ENCODE measurements at regions not wholly inside any gene's neighbourhood (a gene's known extent, or its start where the extent isn't known, plus 50 kb on each side); places are given as distances from the start of the nearest gene placed in this dataset.
"Not testable (repeated sequence)": the region's sequence is repeated elsewhere in the genome, so short reads cannot be mapped to it uniquely, and the experiment has no call there.

DNA sequence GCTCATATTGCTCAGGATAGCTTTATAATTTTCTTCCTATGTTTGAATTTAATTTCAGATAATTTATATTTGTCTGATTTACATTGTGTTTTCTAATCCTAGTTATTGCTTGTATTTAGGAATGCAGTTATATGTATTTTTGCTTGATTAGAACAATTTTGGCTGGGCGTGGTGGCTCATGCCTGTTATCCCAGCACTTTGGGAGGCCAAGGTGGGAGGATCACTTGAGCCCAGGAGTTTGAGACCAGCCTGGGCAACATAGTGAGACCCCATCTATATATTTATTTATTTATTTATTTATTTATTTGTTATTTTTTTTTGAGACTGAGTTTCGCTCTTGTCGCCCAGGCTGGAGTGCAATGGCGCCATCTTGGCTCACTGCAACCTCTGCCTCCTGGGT is 73.9 kb downstream of the KPNA2 start:
- H3K9me3 ChIP-seq (ENCODE audit: control insufficient read depth, insufficient read depth, low read depth, low read length); H3K4me1 ChIP-seq (ENCODE audit: control insufficient read depth, insufficient read depth, low read length); H3K27ac ChIP-seq (ENCODE audit: low read depth, low read length); H3K4me3 ChIP-seq (ENCODE audit: low read depth, low read length); H3K9ac ChIP-seq (ENCODE audit: low read length); H3K27me3 ChIP-seq (ENCODE audit: control insufficient read depth, insufficient read depth, low read length); H3K36me3 ChIP-seq (ENCODE audit: control insufficient read depth, insufficient read depth, low read length): not testable (repeated sequence)

DNA sequence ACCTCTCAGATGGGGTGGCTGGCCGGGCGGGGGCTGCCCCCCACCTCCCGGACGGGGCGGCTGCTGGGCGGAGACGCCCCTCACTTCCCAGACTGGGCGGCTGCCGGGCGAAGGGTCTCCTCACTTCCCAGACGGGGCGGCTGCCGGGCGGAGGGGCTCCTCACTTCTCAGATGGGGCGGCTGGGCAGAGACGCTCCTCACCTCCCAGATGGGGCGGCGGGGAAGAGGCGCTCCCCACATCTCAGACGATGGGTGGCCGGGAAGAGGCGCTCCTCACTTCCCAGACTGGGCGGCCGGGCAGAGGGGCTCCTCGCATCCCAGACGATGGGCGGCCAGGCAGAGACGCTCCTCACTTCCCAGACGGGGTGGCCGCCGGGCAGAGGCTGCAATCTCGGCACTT is 80.7 kb downstream of the KPNA2 start:
- not testable (repeated sequence) for H3K4me3 ChIP-seq (ENCODE audit: low read depth, low read length); H3K9ac ChIP-seq (ENCODE audit: low read length); H3K27ac ChIP-seq (ENCODE audit: low read depth, low read length); H3K36me3 ChIP-seq (ENCODE audit: control insufficient read depth, insufficient read depth, low read length); H3K4me1 ChIP-seq (ENCODE audit: control insufficient read depth, insufficient read depth, low read length); H3K9me3 ChIP-seq (ENCODE audit: control insufficient read depth, insufficient read depth, low read depth, low read length); H3K27me3 ChIP-seq (ENCODE audit: control insufficient read depth, insufficient read depth, low read length)

DNA sequence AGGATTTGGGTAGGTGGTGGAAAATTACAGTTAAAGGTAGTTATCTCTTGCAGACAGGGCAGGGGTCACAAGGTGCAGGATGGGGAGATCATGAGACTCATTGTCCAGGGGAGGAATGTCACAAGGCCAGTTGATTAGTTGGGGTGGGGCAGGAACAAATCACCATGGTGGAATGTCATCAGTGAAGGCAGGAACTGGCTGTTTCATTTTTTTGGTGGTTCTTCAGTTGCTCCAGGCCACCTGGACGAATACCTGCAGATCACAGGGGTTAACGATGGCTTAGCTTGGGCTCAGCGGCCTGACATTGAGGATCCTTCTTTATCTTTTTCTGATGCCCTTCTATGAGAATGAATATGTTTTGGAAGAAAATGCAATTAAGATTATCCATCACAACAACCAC is 87.1 kb downstream of the KPNA2 start:
- Histone ChIP-seq H3K4me1 (ENCODE audit: control insufficient read depth, insufficient read depth, low read length) (no peaks in the 10 kb centered on the region), H3K9me3 (ENCODE audit: control insufficient read depth, insufficient read depth, low read depth, low read length) (no peaks in the 10 kb centered on the region; the same call in 1 of the 2 replicates)

GRCh38 chr17:68125111-68125870 is 89.8 kb downstream of the KPNA2 start:
- Histone ChIP-seq H3K4me3 (ENCODE audit: low read depth, low read length) (no peak overlapping the region), H3K9ac (ENCODE audit: low read length) (no peak overlapping the region), H3K27ac (ENCODE audit: low read depth, low read length) (no peak overlapping the region), H3K9me3 (ENCODE audit: control insufficient read depth, insufficient read depth, low read depth, low read length) (no peaks in the 10 kb centered on the region; the same call in 1 of the 2 replicates), H3K4me1 (ENCODE audit: control insufficient read depth, insufficient read depth, low read length) (no peaks in the 10 kb centered on the region), H3K27me3 (ENCODE audit: control insufficient read depth, insufficient read depth, low read length) (no peaks in the 10 kb centered on the region), H3K36me3 (ENCODE audit: control insufficient read depth, insufficient read depth, low read length) (no peaks in the 10 kb centered on the region)

More for the DNA sequence above, 87.1 kb downstream of the KPNA2 start:
- H3K36me3 ChIP-seq (ENCODE audit: control insufficient read depth, insufficient read depth, low read length) = no peaks in the 10 kb centered on the region
- no peak overlapping the region for H3K4me3 ChIP-seq (ENCODE audit: low read depth, low read length)
- no peaks in the 10 kb centered on the region for H3K27me3 ChIP-seq (ENCODE audit: control insufficient read depth, insufficient read depth, low read length)
- H3K9ac ChIP-seq (ENCODE audit: low read length) = no peak overlapping the region
- no peak overlapping the region for H3K27ac ChIP-seq (ENCODE audit: low read depth, low read length)

DNA sequence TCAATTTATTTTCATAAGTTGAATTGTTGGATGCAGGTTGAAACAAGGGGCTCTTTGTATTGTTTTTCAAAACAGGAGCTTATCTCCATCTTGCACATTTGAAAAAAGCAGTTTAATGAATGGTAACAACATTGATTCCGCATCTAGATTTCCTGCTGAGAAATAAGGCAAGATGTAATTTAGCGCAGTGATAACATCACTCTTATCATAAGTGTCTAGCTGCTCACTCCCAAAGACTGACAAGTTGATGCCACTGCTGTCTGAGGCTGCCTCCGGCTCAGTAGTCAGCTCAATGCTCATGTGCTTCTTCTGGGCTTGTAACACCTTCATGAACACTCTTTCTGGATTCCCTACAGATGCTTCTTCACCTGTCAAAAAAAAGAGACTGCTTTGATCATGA is 92.4 kb downstream of the KPNA2 start:
- no peaks in the 10 kb centered on the region for H3K36me3 ChIP-seq (ENCODE audit: control insufficient read depth, insufficient read depth, low read length)
- H3K27ac ChIP-seq (ENCODE audit: low read depth, low read length) = no peak overlapping the region
- no peaks in the 10 kb centered on the region for H3K4me1 ChIP-seq (ENCODE audit: control insufficient read depth, insufficient read depth, low read length)
- H3K4me3 ChIP-seq (ENCODE audit: low read depth, low read length) = no peak overlapping the region
- no peak overlapping the region for H3K9ac ChIP-seq (ENCODE audit: low read length)
- no peaks in the 10 kb centered on the region for H3K27me3 ChIP-seq (ENCODE audit: control insufficient read depth, insufficient read depth, low read length)
- H3K9me3 ChIP-seq (ENCODE audit: control insufficient read depth, insufficient read depth, low read depth, low read length) = no peaks in the 10 kb centered on the region

DNA sequence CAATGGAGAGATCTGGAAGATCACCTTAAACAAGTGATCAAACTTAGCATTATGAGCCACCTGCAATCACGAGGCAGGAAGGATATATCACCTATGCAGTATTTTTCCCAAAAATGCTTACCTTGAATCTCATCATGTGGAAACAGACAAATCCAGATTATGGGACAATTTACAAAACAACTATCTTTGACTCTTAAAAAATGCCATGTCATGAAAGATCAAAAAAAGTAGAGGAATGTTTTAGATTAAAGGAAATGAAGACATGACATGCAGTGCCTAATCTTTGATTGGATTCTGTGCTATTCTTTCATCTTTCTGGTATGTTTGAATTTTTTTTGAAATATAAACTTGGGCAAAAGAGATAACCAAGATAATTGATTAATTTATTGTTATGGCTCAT is 95.9 kb downstream of the KPNA2 start:
- H3K27me3 ChIP-seq (ENCODE audit: control insufficient read depth, insufficient read depth, low read length) = no peaks in the 10 kb centered on the region
- peaks cover 2% of the 10 kb centered on the region for H3K36me3 ChIP-seq (ENCODE audit: control insufficient read depth, insufficient read depth, low read length)
- peaks cover 5% of the 10 kb centered on the region; the same call in 1 of the 2 replicates for H3K4me1 ChIP-seq (ENCODE audit: control insufficient read depth, insufficient read depth, low read length)
- no peak overlapping the region for H3K9ac ChIP-seq (ENCODE audit: low read length)
- H3K4me3 ChIP-seq (ENCODE audit: low read depth, low read length) = no peak overlapping the region
- H3K27ac ChIP-seq (ENCODE audit: low read depth, low read length) = no peak overlapping the region
- no peaks in the 10 kb centered on the region for H3K9me3 ChIP-seq (ENCODE audit: control insufficient read depth, insufficient read depth, low read depth, low read length)

GRCh38 chr17:68133346-68134045 is 98.0 kb downstream of the KPNA2 start:
- Histone ChIP-seq H3K9ac (ENCODE audit: low read length) (no peak overlapping the region), H3K4me1 (ENCODE audit: control insufficient read depth, insufficient read depth, low read length) (peaks cover 5% of the 10 kb centered on the region; the same call in 1 of the 2 replicates)

DNA sequence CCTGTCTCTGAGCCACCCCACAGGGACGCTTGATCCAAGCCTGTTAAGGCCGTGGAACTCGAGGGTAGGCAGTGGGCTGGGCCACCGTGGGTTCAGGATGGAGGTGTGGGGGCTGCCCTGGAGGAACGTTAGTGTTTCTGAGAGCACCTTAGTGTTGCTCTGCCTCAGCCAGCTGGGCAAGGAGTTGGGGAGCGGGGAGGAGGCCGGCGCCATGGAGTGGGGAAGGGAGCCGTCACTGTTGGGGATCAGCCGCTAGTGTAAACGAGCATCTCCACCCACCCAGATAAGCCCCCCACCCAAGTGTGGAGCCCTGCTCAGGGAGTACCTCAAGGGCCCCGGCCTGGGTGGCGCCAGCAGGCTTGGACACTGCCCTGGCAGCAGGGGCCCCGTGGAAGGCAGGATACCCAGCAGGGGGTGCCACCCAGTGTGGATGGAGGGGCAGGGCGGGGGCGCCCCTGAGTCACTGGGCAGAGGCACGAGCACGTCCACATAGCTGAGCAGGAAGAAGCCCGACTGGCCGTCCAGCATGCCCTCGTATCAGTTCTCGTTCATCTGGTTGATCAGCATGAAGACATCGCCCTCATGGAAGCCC is 98.6 kb downstream of the KPNA2 start:
- Histone ChIP-seq H3K27me3 (ENCODE audit: control insufficient read depth, insufficient read depth, low read length) (no peaks in the 10 kb centered on the region), H3K4me3 (ENCODE audit: low read depth, low read length) (no peak overlapping the region), H3K9me3 (ENCODE audit: control insufficient read depth, insufficient read depth, low read depth, low read length) (no peaks in the 10 kb centered on the region), H3K27ac (ENCODE audit: low read depth, low read length) (no peak overlapping the region), H3K9ac (ENCODE audit: low read length) (no peak overlapping the region), H3K36me3 (ENCODE audit: control insufficient read depth, insufficient read depth, low read length) (peaks cover 2% of the 10 kb centered on the region), H3K4me1 (ENCODE audit: control insufficient read depth, insufficient read depth, low read length) (peaks cover 5% of the 10 kb centered on the region; the same call in 1 of the 2 replicates)

More at GRCh38 chr17:68133346-68134045, 98.0 kb downstream of the KPNA2 start:
- Histone ChIP-seq H3K27ac (ENCODE audit: low read depth, low read length) (no peak overlapping the region), H3K27me3 (ENCODE audit: control insufficient read depth, insufficient read depth, low read length) (no peaks in the 10 kb centered on the region), H3K9me3 (ENCODE audit: control insufficient read depth, insufficient read depth, low read depth, low read length) (no peaks in the 10 kb centered on the region), H3K36me3 (ENCODE audit: control insufficient read depth, insufficient read depth, low read length) (peaks cover 2% of the 10 kb centered on the region), H3K4me3 (ENCODE audit: low read depth, low read length) (no peak overlapping the region)

DNA sequence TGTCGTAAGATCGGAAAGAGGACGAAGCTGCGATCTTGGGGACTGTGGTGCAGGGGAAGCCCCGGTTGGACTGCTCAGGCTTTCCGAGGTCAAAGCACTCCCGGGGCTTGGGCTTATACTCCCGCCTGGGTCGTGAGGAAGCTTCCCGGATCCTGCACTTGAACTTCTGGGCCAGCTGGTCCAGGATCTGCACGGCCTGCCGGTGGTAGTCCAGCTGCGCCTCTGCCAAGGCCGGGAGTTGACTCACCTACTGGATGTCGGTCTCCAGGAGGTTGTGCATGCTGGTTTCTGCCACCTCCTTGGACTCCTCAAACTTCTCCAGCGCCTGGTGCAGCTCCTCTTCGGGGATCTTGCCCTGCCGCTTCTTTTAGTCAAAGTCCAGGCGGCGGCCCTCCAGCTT is 99.2 kb downstream of the KPNA2 start:
- Histone ChIP-seq H3K9me3 (ENCODE audit: control insufficient read depth, insufficient read depth, low read depth, low read length) (no peaks in the 10 kb centered on the region), H3K9ac (ENCODE audit: low read length) (no peak overlapping the region), H3K36me3 (ENCODE audit: control insufficient read depth, insufficient read depth, low read length) (peaks cover 2% of the 10 kb centered on the region)

GRCh38 chr17:68135141-68135887 is 99.8 kb downstream of the KPNA2 start:
- H3K36me3 ChIP-seq (ENCODE audit: control insufficient read depth, insufficient read depth, low read length) = peaks cover 2% of the 10 kb centered on the region
- no peaks in the 10 kb centered on the region for H3K9me3 ChIP-seq (ENCODE audit: control insufficient read depth, insufficient read depth, low read depth, low read length)
- no peak overlapping the region for H3K27ac ChIP-seq (ENCODE audit: low read depth, low read length)
- H3K27me3 ChIP-seq (ENCODE audit: control insufficient read depth, insufficient read depth, low read length) = no peaks in the 10 kb centered on the region
- H3K9ac ChIP-seq (ENCODE audit: low read length) = no peak overlapping the region
- H3K4me3 ChIP-seq (ENCODE audit: low read depth, low read length) = no peak overlapping the region
- H3K4me1 ChIP-seq (ENCODE audit: control insufficient read depth, insufficient read depth, low read length) = peaks cover 5% of the 10 kb centered on the region; the same call in 1 of the 2 replicates

More for the DNA sequence above, 99.2 kb downstream of the KPNA2 start:
- Histone ChIP-seq H3K27ac (ENCODE audit: low read depth, low read length) (no peak overlapping the region), H3K27me3 (ENCODE audit: control insufficient read depth, insufficient read depth, low read length) (no peaks in the 10 kb centered on the region), H3K4me3 (ENCODE audit: low read depth, low read length) (no peak overlapping the region), H3K4me1 (ENCODE audit: control insufficient read depth, insufficient read depth, low read length) (peaks cover 5% of the 10 kb centered on the region; the same call in 1 of the 2 replicates)

Data from HUES6 (cell line).